GM12892 (cell line): ENCODE measurements at regions not wholly inside any gene's neighbourhood (a gene's known extent, or its start where the extent isn't known, plus 50 kb on each side); places are given as distances from the start of the nearest gene placed in this dataset.
"Not testable (repeated sequence)": the region's sequence is repeated elsewhere in the genome, so short reads cannot be mapped to it uniquely, and the experiment has no call there.

ENCODE experiments used
- POLR2A ChIP-seq: IDR thresholded peaks from 2 replicates; pipeline ENCODE4 v1.6.1; 2011; ENCODE audit warnings: low read depth, low read length, control low read depth
- POLR2AphosphoS5 ChIP-seq: IDR thresholded peaks from 2 replicates; pipeline ENCODE4 v1.6.1; 2011; ENCODE audit warnings: low read depth, low read length, control low read depth

GRCh38 chr15:101965860-101966259, 153.9 kb downstream of the OR4F15 start:
- not testable (repeated sequence) for TF ChIP-seq POLR2A, POLR2AphosphoS5
